Cardiac fibroblast (primary cell): ENCODE measurements at regions not wholly inside any gene's neighbourhood (a gene's known extent, or its start where the extent isn't known, plus 50 kb on each side); places are given as distances from the start of the nearest gene placed in this dataset.
"Not testable (repeated sequence)": the region's sequence is repeated elsewhere in the genome, so short reads cannot be mapped to it uniquely, and the experiment has no call there.

ENCODE experiments used
- DNase-seq, 2 donors: peaks; one replicate each; pipeline versions ENCODE4 v3.0.0 to v3.0.0-alpha.2; 2010; ENCODE audit warnings: low read depth in 2 of 2
- H3K4me3 ChIP-seq, 2 donors: replicated peaks in 1 of 2; 1 replicate in 1 of 2; 2 replicates in 1 of 2; pipeline ENCODE4 v1.5.1; 2011; ENCODE audit warnings: low read depth in 2 of 2, low read length in 2 of 2, mild to moderate bottlenecking in 2 of 2, moderate library complexity in 1 of 2
- TF ChIP-seq, protein P1 (sequence below): IDR thresholded peaks from one replicate; pipeline ENCODE4 v1.5.1; 2011; ENCODE audit warnings: low read depth, mild to moderate bottlenecking, low read length, inconsistent platforms

DNA sequence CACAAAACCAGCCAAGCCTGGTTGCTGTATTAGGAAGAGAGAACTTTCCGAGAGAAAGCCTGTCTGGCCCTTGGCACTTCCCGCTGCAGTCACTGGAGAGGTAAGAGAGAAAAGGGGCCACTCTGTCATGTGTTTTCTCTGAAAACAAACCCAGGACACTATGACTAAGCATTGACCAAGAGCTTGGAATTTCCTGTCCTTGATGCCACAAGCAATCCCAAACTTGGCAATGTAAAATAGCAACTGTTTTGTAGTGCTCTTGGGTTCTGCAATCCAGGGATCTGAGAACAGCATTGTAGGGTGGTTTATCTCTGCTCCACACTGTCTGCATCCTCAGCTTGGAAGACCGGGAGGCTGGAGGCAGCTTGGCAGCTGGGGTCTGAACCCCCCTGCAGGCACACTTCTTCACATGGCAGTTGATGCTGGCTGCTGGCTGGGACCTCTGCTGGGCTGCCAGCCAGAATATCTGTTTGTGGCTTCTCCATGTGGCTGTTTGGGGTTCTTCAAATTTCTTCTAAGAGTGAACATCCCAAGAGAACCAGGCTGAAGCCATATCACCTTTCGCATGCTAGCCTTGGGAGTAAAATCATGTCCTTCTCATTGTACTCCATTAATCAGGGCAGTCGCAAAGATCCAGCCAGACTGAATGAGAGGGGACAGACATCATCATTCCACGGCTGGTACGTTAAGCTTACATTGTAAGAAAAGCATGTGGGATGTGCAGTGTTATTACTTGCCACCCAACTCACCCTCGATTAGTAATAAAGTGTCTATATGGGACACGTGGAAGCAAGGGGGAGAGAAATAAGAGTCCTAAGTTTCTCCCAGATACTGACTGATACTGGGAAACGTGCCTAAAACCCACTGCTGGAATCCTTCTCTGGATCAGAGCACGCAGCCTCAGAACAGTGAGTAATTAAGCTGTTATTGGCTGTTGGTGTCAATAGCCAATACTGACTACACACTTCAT is 537.4 kb upstream of the B3GAT1 start:
- TF ChIP-seq, protein P1, sequence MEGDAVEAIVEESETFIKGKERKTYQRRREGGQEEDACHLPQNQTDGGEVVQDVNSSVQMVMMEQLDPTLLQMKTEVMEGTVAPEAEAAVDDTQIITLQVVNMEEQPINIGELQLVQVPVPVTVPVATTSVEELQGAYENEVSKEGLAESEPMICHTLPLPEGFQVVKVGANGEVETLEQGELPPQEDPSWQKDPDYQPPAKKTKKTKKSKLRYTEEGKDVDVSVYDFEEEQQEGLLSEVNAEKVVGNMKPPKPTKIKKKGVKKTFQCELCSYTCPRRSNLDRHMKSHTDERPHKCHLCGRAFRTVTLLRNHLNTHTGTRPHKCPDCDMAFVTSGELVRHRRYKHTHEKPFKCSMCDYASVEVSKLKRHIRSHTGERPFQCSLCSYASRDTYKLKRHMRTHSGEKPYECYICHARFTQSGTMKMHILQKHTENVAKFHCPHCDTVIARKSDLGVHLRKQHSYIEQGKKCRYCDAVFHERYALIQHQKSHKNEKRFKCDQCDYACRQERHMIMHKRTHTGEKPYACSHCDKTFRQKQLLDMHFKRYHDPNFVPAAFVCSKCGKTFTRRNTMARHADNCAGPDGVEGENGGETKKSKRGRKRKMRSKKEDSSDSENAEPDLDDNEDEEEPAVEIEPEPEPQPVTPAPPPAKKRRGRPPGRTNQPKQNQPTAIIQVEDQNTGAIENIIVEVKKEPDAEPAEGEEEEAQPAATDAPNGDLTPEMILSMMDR: no peak
- peak; percentile 79 to 83 for DNase-seq

DNA sequence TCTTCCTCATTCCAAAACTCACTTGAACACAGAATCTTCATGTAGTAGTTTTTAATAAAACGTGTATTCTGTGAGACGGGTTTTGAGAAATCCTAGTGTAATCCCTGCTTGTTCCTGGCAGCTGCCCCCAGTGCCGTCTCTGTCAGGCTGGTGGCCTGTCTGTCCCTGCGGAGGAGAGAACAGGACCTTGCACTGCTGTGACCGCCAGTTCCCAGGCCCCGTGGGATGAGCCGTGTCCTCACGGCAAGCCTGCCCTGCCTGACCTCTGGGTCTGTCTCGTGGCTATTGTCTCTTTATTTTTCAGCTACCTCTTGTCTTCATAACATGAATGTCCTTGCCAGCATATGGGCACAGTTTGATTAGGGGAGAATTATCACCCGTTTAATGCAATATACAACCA is 535.5 kb upstream of the B3GAT1 start:
- no peak for DNase-seq
- TF ChIP-seq, protein P1: no peak

More for the DNA sequence above, 537.4 kb upstream of the B3GAT1 start:
- no peak overlapping the region for H3K4me3 ChIP-seq

DNA sequence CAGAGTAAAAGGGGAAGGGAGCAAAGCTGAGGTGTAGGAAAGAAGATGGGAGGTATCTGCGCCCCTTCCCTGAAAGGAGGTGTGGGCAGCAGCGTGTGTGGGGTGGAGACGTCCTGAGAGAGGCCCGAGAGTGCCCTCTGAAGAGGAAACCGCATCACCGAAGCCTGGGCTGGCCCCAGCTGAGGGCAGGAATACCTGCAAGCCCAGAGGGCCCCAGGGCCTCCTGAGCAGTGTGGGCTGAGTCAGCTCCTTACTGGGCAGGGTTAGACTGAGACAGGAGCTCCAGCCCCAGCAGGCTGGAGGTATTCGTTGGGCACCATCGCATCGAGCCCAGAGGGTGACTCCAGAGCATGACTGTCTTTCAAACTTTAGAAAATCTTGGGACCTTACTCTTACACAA is 534.0 kb upstream of the B3GAT1 start:
- H3K4me3 ChIP-seq: no peak overlapping the region
- TF ChIP-seq, protein P1: no peak
- DNase-seq: no peak

More for the DNA sequence above, 535.5 kb upstream of the B3GAT1 start:
- no peak overlapping the region for H3K4me3 ChIP-seq

DNA sequence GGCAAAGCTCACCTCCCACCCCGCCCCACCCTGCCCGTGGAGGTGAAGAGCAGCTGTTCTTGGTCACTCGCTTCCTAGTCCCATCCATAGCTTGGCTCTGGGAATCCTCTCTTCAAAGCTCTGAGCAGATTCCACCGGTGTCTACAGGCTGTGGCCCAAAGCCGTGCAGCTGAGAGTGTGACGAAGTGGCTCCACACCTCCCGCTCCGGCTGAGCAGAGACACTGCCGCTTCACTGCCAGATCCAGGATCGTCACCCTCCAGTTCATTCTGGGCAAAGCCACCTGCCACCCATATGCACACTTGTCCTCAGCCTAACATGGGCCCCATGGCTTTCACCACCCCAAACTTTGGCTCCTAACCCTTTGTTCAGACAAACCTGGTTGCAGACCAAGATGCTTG is 532.9 kb upstream of the B3GAT1 start:
- TF ChIP-seq, protein P1: no peak
- no peak overlapping the region for H3K4me3 ChIP-seq
- DNase-seq: no peak

DNA sequence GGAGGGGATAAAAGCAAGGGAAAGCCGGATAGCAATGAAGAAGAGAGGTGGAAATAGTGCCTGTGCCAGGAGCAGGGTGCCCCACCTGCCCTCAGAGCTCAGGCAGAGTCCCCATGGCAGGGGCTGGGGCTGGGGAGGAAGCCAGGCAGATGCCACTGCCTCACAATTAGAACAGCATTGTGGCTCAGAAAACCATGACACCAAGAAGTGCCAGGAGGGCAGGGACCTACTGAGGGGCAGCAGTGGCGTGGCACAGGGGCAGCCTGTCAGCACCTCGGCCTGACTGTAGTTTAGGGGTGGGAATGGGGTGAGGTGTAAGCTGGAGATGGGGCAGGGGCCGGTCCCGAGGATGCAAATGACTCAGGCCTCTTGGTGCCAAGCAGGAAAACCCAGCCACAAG is 532.1 kb upstream of the B3GAT1 start:
- TF ChIP-seq, protein P1: no peak
- no peak for DNase-seq
- H3K4me3 ChIP-seq: no peak overlapping the region

DNA sequence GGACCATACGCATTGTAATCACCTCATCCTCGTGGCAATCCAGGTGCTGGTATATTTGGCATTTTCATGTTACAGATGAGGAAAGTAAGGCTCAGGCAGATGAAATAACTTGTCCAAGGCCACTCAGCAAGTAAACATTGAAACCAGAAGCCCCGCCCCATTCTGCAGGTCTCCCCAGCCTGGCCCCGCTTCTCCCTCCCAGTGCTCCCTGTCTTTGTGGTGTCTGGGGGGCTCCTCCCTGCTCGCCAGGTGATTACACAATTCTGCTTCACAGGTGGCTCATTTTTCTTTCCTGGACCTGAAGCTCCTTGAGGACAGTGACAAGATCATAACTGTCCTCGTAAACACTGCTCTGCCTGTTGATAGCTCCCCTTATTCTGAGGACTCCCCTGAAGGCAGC is 531.5 kb upstream of the B3GAT1 start:
- H3K4me3 ChIP-seq: no peak overlapping the region
- DNase-seq: no peak
- TF ChIP-seq, protein P1: no peak

DNA sequence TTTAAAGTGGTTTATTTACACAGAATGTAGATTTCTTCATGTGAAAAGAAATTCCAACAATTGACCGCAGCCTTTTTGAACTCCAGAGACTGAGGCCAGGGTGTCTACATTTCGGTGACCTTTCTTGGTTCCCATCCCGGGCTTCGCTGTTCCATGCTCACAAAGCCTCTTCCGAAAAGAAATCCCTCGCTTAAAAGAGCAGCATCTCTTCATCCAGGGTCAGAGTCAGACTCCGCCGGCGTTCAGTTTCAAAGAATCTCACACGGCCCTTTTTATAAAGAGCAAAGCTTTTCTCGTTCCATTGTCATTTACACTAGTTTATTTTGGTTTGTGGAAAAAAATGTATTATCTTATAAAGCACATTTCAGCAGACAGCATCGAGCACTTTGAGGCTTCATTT is 530.6 kb upstream of the B3GAT1 start:
- DNase-seq: no peak
- H3K4me3 ChIP-seq: no peak overlapping the region
- TF ChIP-seq, protein P1: no peak

DNA sequence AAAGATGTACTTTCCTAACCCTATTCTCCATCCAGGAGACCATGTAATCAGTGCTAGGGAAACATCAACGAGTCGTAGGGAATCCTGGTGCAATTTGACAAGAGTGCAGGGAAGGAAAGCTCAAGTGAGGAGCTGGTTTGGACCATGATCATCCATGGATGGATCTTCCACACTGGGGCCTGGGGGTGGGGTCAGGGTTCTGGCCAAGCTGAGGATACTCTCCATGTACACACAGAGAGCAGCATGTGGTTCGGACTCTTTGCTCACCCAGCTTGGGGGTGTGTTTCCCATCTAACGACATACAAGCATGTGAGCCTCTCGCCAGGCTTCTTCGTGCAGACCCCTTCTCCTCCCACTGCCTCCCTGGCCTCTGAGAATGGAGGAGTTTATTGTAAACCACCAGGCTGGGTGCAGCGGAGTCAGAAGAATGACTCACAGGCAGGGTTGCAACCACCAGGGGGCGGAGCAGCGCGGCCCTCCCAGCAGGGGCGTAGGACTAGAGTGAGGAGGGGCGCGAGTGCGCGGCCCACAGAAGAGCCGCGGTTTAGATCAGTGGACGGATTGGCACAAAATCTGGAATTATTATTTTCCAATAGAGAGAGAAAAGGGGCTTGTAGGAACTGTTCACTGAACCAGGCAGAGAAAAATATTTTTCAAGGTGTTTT is 530.0 kb upstream of the B3GAT1 start:
- not testable (repeated sequence) for H3K4me3 ChIP-seq
- peak in 1 of 2 donors; percentile 3 for DNase-seq
